ENCODE measurements at regions not wholly inside any gene's neighbourhood (a gene's known extent, or its start where the extent isn't known, plus 50 kb on each side); places are given as distances from the start of the nearest gene placed in this dataset.

DNA sequence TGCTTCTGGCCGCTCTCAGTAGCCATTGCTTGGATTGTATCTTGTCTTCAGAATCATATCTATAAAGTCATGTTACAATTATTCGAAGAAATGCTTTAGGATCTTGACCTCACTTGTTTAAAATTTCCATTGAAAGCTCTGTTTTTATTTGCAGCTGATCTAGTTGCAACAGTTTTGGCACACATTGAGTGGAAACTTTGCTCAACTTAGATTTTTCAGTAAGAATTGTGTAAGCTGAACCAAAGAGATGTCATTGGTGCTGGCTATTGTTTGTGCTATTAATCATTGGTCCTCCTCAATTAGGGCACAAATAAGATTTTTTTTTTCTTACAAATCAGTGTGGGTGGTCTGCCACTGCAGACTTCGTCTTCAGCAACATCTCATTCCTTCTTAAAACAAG lies 649.2 kb downstream of the MMUT start:
- DNase-seq (ENCODE audit: low read depth, low spot score) = no peak
- no peaks in the 10 kb centered on the region for H3K9me3 Mint-ChIP-seq
- H3K27me3 Mint-ChIP-seq (ENCODE audit: low read depth) = no peaks in the 10 kb centered on the region
- TF ChIP-seq, protein P1, sequence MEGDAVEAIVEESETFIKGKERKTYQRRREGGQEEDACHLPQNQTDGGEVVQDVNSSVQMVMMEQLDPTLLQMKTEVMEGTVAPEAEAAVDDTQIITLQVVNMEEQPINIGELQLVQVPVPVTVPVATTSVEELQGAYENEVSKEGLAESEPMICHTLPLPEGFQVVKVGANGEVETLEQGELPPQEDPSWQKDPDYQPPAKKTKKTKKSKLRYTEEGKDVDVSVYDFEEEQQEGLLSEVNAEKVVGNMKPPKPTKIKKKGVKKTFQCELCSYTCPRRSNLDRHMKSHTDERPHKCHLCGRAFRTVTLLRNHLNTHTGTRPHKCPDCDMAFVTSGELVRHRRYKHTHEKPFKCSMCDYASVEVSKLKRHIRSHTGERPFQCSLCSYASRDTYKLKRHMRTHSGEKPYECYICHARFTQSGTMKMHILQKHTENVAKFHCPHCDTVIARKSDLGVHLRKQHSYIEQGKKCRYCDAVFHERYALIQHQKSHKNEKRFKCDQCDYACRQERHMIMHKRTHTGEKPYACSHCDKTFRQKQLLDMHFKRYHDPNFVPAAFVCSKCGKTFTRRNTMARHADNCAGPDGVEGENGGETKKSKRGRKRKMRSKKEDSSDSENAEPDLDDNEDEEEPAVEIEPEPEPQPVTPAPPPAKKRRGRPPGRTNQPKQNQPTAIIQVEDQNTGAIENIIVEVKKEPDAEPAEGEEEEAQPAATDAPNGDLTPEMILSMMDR (conservative IDR thresholded peaks at IDR 0.05) = no peak
- no peak overlapping the region for H3K4me3 Mint-ChIP-seq
- no peaks in the 10 kb centered on the region for H3K4me1 Mint-ChIP-seq
- H3K36me3 Mint-ChIP-seq (ENCODE audit: low read depth) = no peaks in the 10 kb centered on the region
- H3K27ac Mint-ChIP-seq (ENCODE audit: unreplicated experiment) = no peak overlapping the region

DNA sequence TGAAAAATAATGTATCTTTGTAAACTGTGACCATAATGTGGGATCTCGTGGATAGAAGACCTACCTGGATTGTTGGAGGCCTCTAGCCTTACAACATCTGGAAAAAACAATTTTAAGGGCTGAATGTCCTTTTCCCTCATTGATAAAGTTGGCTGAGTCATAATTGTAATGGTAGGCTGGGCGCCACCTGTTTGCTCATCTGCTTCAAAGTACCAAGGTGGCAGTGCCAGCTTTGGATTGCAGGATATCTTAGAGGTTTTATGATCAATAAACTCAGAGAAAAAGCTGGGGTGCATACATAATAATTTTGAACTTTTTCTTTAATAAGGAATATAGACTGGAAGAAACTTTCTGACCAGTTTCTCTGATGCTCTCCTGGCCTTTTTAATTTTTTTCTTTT lies 653.4 kb downstream of the MMUT start:
- Mint-ChIP-seq H3K27me3 (ENCODE audit: low read depth) (no peaks in the 10 kb centered on the region), H3K4me1 (no peaks in the 10 kb centered on the region), H3K4me3 (no peak overlapping the region), H3K27ac (ENCODE audit: unreplicated experiment) (no peak overlapping the region), H3K36me3 (ENCODE audit: low read depth) (no peaks in the 10 kb centered on the region), H3K9me3 (no peaks in the 10 kb centered on the region)
- DNase-seq (ENCODE audit: low read depth, low spot score) = no peak
- TF ChIP-seq, protein P1 (conservative IDR thresholded peaks at IDR 0.05) = no peak

- DNase-seq (ENCODE audit: low read depth, low spot score) = no peak
- H3K36me3 Mint-ChIP-seq (ENCODE audit: low read depth) = no peaks in the 10 kb centered on the region
- H3K4me1 Mint-ChIP-seq = no peaks in the 10 kb centered on the region
- no peaks in the 10 kb centered on the region for H3K27me3 Mint-ChIP-seq (ENCODE audit: low read depth)
- TF ChIP-seq, protein P1 (conservative IDR thresholded peaks at IDR 0.05) = no peak
- no peaks in the 10 kb centered on the region for H3K9me3 Mint-ChIP-seq
- no peak overlapping the region for H3K4me3 Mint-ChIP-seq
- H3K27ac Mint-ChIP-seq (ENCODE audit: unreplicated experiment) = no peak overlapping the region
Observed at GRCh38 chr6:48809245-48809644, 653.8 kb downstream of the MMUT start.

- DNase-seq (ENCODE audit: low read depth, low spot score) = no peak
- no peaks in the 10 kb centered on the region for H3K27me3 Mint-ChIP-seq (ENCODE audit: low read depth)
- no peaks in the 10 kb centered on the region for H3K36me3 Mint-ChIP-seq (ENCODE audit: low read depth)
- no peaks in the 10 kb centered on the region for H3K9me3 Mint-ChIP-seq
- TF ChIP-seq, protein P1 (conservative IDR thresholded peaks at IDR 0.05) = no peak
- H3K27ac Mint-ChIP-seq (ENCODE audit: unreplicated experiment) = no peak overlapping the region
- no peak overlapping the region for H3K4me3 Mint-ChIP-seq
- no peaks in the 10 kb centered on the region for H3K4me1 Mint-ChIP-seq
Observed at GRCh38 chr6:48798296-48798695, 664.8 kb downstream of the MMUT start.

GRCh38 chr6:48782225-48782624 lies 671.2 kb upstream of the PTCHD4 start:
- Mint-ChIP-seq H3K4me1 (no peaks in the 10 kb centered on the region), H3K4me3 (no peak overlapping the region), H3K36me3 (ENCODE audit: low read depth) (no peaks in the 10 kb centered on the region), H3K9me3 (peaks cover 4% of the 10 kb centered on the region), H3K27me3 (ENCODE audit: low read depth) (peaks cover 2% of the 10 kb centered on the region), H3K27ac (ENCODE audit: unreplicated experiment) (no peak overlapping the region)
- no peak for DNase-seq (ENCODE audit: low read depth, low spot score)
- TF ChIP-seq, protein P1 (conservative IDR thresholded peaks at IDR 0.05) = no peak

GRCh38 chr6:48777411-48777810 lies 666.4 kb upstream of the PTCHD4 start:
- peaks cover 2% of the 10 kb centered on the region for H3K9me3 Mint-ChIP-seq
- TF ChIP-seq, protein P1 (conservative IDR thresholded peaks at IDR 0.05) = no peak
- no peaks in the 10 kb centered on the region for H3K27me3 Mint-ChIP-seq (ENCODE audit: low read depth)
- no peak for DNase-seq (ENCODE audit: low read depth, low spot score)
- no peak overlapping the region for H3K27ac Mint-ChIP-seq (ENCODE audit: unreplicated experiment)
- H3K4me3 Mint-ChIP-seq = no peak overlapping the region
- H3K36me3 Mint-ChIP-seq (ENCODE audit: low read depth) = no peaks in the 10 kb centered on the region
- no peaks in the 10 kb centered on the region for H3K4me1 Mint-ChIP-seq

Measured in neural crest cell (in vitro differentiated cells).